DOHH2 (cell line): ENCODE measurements at regions not wholly inside any gene's neighbourhood (a gene's known extent, or its start where the extent isn't known, plus 50 kb on each side); places are given as distances from the start of the nearest gene placed in this dataset.

Experiments
- H3F3A ChIP-seq: fragments of 200-600 bp; sonication (generic), shearing (Covaris generic); 2 replicates; pipeline ENCODE4 v1.6.0; 2016; ENCODE audit warnings: antibody characterized with exemption, mild to moderate bottlenecking; ENCODE audit not compliant: control insufficient read depth, insufficient read depth
- H3K27ac ChIP-seq: fragments of 200-600 bp; sonication (generic); 2 replicates; pipeline ENCODE4 v1.5.1; 2014; ENCODE audit warnings: low read depth, mild to moderate bottlenecking, low read length, moderate library complexity
- H3K27me3 ChIP-seq: fragments of 200-600 bp; sonication (generic); 2 replicates; pipeline ENCODE4 v1.6.1; 2014; ENCODE audit warnings: mild to moderate bottlenecking, low read length, mixed read lengths; ENCODE audit not compliant: control insufficient read depth
- H3K36me3 ChIP-seq: fragments of 200-600 bp; sonication (generic); 2 replicates; pipeline ENCODE4 v1.6.1; 2014; ENCODE audit warnings: mild to moderate bottlenecking, low read length, moderate library complexity, mixed read lengths; ENCODE audit not compliant: control insufficient read depth
- H3K4me1 ChIP-seq: fragments of 200-600 bp; sonication (generic); 2 replicates; pipeline ENCODE4 v1.6.1; 2014; ENCODE audit warnings: mild to moderate bottlenecking, low read length, mixed read lengths; ENCODE audit not compliant: control insufficient read depth
- H3K4me2 ChIP-seq: fragments of 200-600 bp; sonication (generic); 2 replicates; pipeline ENCODE4 v1.6.0; 2014; ENCODE audit warnings: mild to moderate bottlenecking, low read length, moderate library complexity
- H3K4me3 ChIP-seq: fragments of 200-600 bp; sonication (generic); 2 replicates; pipeline ENCODE4 v1.5.1; 2014; ENCODE audit warnings: mild to moderate bottlenecking, low read length, mixed read lengths
- H3K79me2 ChIP-seq: fragments of 200-600 bp; sonication (generic); 2 replicates; pipeline ENCODE4 v1.6.1; 2014; ENCODE audit warnings: mild to moderate bottlenecking, low read length, mixed read lengths; ENCODE audit not compliant: control insufficient read depth
- H3K9me2 ChIP-seq: fragments of 200-600 bp; sonication (generic); replicated peaks from 2 replicates; pipeline ENCODE4 v1.6.1; 2014; ENCODE audit warnings: mild to moderate bottlenecking, low read length, mixed read lengths; ENCODE audit not compliant: control insufficient read depth
- H3K9me3 ChIP-seq: fragments of 200-600 bp; sonication (generic); 2 replicates; pipeline ENCODE4 v1.6.1; 2014; ENCODE audit warnings: antibody characterized with exemption, low read length, mixed read lengths; ENCODE audit not compliant: control insufficient read depth, insufficient read depth
- H4K20me1 ChIP-seq: fragments of 200-600 bp; sonication (generic); 2 replicates; pipeline ENCODE4 v1.6.0; 2014; ENCODE audit warnings: low read depth, mild to moderate bottlenecking, antibody characterized with exemption, low read length, moderate library complexity; ENCODE audit not compliant: control insufficient read depth, insufficient read depth
- CTCF ChIP-seq: fragments of 200-600 bp; sonication (generic); IDR thresholded peaks from one replicate; pipeline ENCODE4 v1.5.1; 2014; ENCODE audit warnings: antibody characterized with exemption, mild to moderate bottlenecking, low read depth, low read length; ENCODE audit not compliant: poor library complexity, severe bottlenecking
- EZH2phosphoT487 ChIP-seq: fragments of 200-600 bp; sonication (generic); IDR thresholded peaks from 2 replicates; pipeline ENCODE4 v1.6.1; 2017; ENCODE audit warnings: borderline replicate concordance, mild to moderate bottlenecking, antibody characterized with exemption, low read length, moderate library complexity, mixed read lengths

- H3K9me3 ChIP-seq, result no peaks in the 10 kb centered on the region
- H3K4me3 ChIP-seq, result no peak overlapping the region
- H3K27me3 ChIP-seq, result no peaks in the 10 kb centered on the region; the same call in 1 of the 2 replicates
- no peaks in the 10 kb centered on the region for H3K9me2 ChIP-seq
- H3K4me2 ChIP-seq, result no peak overlapping the region
- no peaks in the 10 kb centered on the region for H4K20me1 ChIP-seq
- no peaks in the 10 kb centered on the region for H3F3A ChIP-seq
- H3K36me3 ChIP-seq, result no peaks in the 10 kb centered on the region
- TF ChIP-seq CTCF (no peak), EZH2phosphoT487 (no peak)
- H3K4me1 ChIP-seq, result no peaks in the 10 kb centered on the region
- H3K79me2 ChIP-seq, result no peaks in the 10 kb centered on the region
- no peak overlapping the region for H3K27ac ChIP-seq
Observed at GRCh38 chr14:55949708-55950107, 168.5 kb upstream of the PELI2 start.

DNA sequence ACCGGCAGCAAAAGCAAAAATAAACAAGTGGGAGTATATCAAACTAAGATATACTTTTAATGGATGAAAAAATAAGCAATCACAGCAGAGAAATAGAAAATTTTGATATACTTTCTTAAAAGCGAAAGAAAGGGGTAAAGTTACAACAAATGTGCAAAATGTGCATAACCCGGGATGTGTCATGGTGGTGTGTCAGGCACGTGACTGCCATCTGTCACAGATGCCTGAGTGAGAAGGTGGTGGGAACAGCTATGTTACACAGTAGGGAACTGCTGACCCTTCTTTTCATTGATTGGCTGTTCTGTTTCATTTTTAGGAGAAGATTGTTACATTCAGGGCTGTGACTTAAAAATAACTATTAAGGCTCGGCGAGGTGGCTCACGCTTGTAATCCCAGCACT, 168.1 kb upstream of the PELI2 start:
- TF ChIP-seq CTCF (no peak), EZH2phosphoT487 (no peak)
- no peaks in the 10 kb centered on the region for H3K4me1 ChIP-seq
- no peaks in the 10 kb centered on the region for H3F3A ChIP-seq
- H3K79me2 ChIP-seq, result no peaks in the 10 kb centered on the region
- no peaks in the 10 kb centered on the region for H3K9me2 ChIP-seq
- H3K27ac ChIP-seq, result no peak overlapping the region
- H3K27me3 ChIP-seq, result no peaks in the 10 kb centered on the region; the same call in 1 of the 2 replicates
- no peaks in the 10 kb centered on the region for H3K9me3 ChIP-seq
- H3K4me3 ChIP-seq, result no peak overlapping the region
- no peaks in the 10 kb centered on the region for H4K20me1 ChIP-seq
- H3K36me3 ChIP-seq, result no peaks in the 10 kb centered on the region
- H3K4me2 ChIP-seq, result no peak overlapping the region

- no peaks in the 10 kb centered on the region; the same call in 1 of the 2 replicates for H3K9me2 ChIP-seq
- no peak for TF ChIP-seq EZH2phosphoT487
- TF ChIP-seq CTCF, result no peak
- no peaks in the 10 kb centered on the region for H3K36me3 ChIP-seq
- H4K20me1 ChIP-seq, result no peaks in the 10 kb centered on the region
- no peaks in the 10 kb centered on the region for H3K4me1 ChIP-seq
- no peak overlapping the region for H3K4me3 ChIP-seq
- no peak overlapping the region for H3K4me2 ChIP-seq
- no peak overlapping the region for H3K27ac ChIP-seq
- H3F3A ChIP-seq, result no peaks in the 10 kb centered on the region
- H3K27me3 ChIP-seq, result no peaks in the 10 kb centered on the region; the same call in 1 of the 2 replicates
- H3K9me3 ChIP-seq, result no peaks in the 10 kb centered on the region
- H3K79me2 ChIP-seq, result no peaks in the 10 kb centered on the region
Observed at GRCh38 chr14:55951341-55952206, 166.6 kb upstream of the PELI2 start.
